Liver (tissue), 3 donors: ENCODE measurements at regions not wholly inside any gene's neighbourhood (a gene's known extent, or its start where the extent isn't known, plus 50 kb on each side); places are given as distances from the start of the nearest gene placed in this dataset.

ENCODE experiments used
- CTCF ChIP-seq: fragments of 150-350 bp; IDR thresholded peaks from 2 replicates; pipeline ENCODE4 v1.5.1; 2017; ENCODE audit warnings: improper control_type of control experiment, low read depth, low read length; ENCODE audit not compliant: missing input control
- EGR1 ChIP-seq, 2 donors: IDR thresholded peaks; 2 replicates each; pipeline ENCODE4 v1.6.1; 2016 to 2018; ENCODE audit warnings: antibody characterized with exemption in 2 of 2, low read depth in 2 of 2
- FOXA1 ChIP-seq: IDR thresholded peaks from 2 replicates; pipeline ENCODE4 v1.6.1; 2016; ENCODE audit warnings: antibody characterized with exemption
- JUND ChIP-seq, 2 donors: IDR thresholded peaks; 2 replicates each; pipeline ENCODE4 v1.6.1; 2016; ENCODE audit warnings: antibody characterized with exemption in 2 of 2
- MAX ChIP-seq: IDR thresholded peaks from 2 replicates; pipeline ENCODE4 v1.6.1; 2016; ENCODE audit warnings: antibody characterized with exemption
- NR2F2 ChIP-seq: IDR thresholded peaks from 2 replicates; pipeline ENCODE4 v1.6.1; 2016; ENCODE audit warnings: antibody characterized with exemption
- RAD21 ChIP-seq, 2 donors: IDR thresholded peaks; 2 replicates each; pipeline ENCODE4 v1.6.1; 2016; ENCODE audit warnings: antibody characterized with exemption in 2 of 2, mild to moderate bottlenecking in 2 of 2
- REST ChIP-seq: IDR thresholded peaks from 2 replicates; pipeline ENCODE4 v1.6.1; 2016; ENCODE audit warnings: antibody characterized with exemption, mild to moderate bottlenecking
- RXRA ChIP-seq, 2 donors: IDR thresholded peaks; 2 replicates each; pipeline ENCODE4 v1.6.1; 2017 to 2018; ENCODE audit warnings: antibody characterized with exemption in 2 of 2, mild to moderate bottlenecking in 1 of 2
- SP1 ChIP-seq: IDR thresholded peaks from 2 replicates; pipeline ENCODE4 v1.6.1; 2018; ENCODE audit warnings: antibody characterized with exemption, mild to moderate bottlenecking
- YY1 ChIP-seq: IDR thresholded peaks from 2 replicates; pipeline ENCODE4 v1.6.1; 2016; ENCODE audit warnings: antibody characterized with exemption, mild to moderate bottlenecking
- donor health status: healthy.
- donor health status: healthy.

GRCh38 chr9:105087910-105088898 lies 156.2 kb upstream of the SLC44A1 start:
- no peak for TF ChIP-seq SP1
- TF ChIP-seq REST, result no peak
- TF ChIP-seq RXRA (IDR thresholded peaks at IDR 0.05), result no peak
- TF ChIP-seq RAD21 (IDR thresholded peaks at IDR 0.05), result no peak
- TF ChIP-seq CTCF, result no peak
- no peak for TF ChIP-seq YY1
- no peak for TF ChIP-seq JUND (IDR thresholded peaks at IDR 0.05)
- TF ChIP-seq NR2F2, result no peak
- TF ChIP-seq MAX, result no peak
- TF ChIP-seq EGR1 (IDR thresholded peaks at IDR 0.05; ENCODE audit: low read depth in 2 of 2), result no peak
- no peak for TF ChIP-seq FOXA1
